GM12873 (cell line): ENCODE measurements at regions not wholly inside any gene's neighbourhood (a gene's known extent, or its start where the extent isn't known, plus 50 kb on each side); places are given as distances from the start of the nearest gene placed in this dataset.

Experiments
- TF ChIP-seq, protein P1 (sequence below): IDR thresholded peaks from 2 replicates; pipeline ENCODE4 v1.5.1; 2012; ENCODE audit warnings: low read depth, mild to moderate bottlenecking, moderate library complexity, low read length, control low read depth; ENCODE audit not compliant: insufficient read depth; ENCODE audit errors: missing control alignments

DNA sequence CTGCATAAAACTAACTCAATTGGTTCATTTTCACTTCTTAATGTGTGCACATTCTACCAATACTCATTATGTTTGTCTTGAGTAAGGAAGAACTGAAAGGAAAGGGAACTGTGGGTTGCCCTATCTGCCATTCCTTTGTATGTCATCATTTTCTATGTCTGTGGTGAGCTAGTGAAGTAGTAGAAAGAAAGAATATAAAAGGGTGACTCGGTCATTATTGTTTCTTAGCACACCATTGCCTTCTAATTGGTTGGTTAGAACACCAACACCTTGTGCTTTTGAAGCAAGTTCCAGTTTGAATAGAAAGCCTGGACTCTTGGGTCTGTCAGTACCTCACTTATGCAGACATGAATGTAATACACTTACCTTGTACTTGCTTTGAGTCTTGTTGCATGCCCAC lies 64.3 kb upstream of the MDFIC start:
- TF ChIP-seq, protein P1, sequence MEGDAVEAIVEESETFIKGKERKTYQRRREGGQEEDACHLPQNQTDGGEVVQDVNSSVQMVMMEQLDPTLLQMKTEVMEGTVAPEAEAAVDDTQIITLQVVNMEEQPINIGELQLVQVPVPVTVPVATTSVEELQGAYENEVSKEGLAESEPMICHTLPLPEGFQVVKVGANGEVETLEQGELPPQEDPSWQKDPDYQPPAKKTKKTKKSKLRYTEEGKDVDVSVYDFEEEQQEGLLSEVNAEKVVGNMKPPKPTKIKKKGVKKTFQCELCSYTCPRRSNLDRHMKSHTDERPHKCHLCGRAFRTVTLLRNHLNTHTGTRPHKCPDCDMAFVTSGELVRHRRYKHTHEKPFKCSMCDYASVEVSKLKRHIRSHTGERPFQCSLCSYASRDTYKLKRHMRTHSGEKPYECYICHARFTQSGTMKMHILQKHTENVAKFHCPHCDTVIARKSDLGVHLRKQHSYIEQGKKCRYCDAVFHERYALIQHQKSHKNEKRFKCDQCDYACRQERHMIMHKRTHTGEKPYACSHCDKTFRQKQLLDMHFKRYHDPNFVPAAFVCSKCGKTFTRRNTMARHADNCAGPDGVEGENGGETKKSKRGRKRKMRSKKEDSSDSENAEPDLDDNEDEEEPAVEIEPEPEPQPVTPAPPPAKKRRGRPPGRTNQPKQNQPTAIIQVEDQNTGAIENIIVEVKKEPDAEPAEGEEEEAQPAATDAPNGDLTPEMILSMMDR = no peak

DNA sequence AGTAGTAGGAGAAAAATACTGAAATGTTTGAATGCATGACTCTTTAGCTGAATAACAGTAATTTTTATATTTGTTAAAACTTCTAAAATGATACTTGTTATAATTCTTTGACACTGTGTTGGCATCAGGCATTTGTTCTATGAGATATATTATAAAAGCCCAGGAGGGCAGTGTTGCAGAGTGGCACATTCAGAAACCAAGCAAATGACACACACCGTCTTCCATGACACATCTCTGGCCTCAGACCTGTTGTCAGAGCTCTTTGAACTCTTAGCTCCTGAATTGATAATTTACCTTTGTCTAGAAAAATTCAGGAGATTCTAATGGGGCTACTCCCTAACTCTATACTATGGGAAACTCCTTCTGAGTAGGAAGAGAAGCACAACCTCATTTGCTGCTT lies 62.4 kb upstream of the MDFIC start:
- TF ChIP-seq, protein P1 = no peak

DNA sequence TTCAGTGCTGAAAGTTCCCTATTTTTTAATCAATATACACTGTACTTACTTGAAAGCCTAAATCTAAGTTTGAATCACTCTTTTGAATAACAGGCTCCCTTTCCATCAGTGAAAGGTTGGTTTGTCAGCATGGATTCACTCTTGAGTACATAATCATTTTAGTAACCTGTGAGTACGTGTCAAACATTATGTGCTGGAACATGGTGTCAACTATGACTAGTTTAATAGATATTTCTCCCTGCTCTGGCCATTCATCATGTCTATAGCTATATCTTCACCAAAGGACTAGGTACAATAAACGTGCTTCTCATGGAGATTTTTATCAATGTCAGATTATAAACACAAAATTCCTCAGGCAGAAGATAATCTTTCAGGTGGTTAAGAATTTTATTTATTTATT lies 61.7 kb upstream of the MDFIC start:
- TF ChIP-seq, protein P1 = no peak

DNA sequence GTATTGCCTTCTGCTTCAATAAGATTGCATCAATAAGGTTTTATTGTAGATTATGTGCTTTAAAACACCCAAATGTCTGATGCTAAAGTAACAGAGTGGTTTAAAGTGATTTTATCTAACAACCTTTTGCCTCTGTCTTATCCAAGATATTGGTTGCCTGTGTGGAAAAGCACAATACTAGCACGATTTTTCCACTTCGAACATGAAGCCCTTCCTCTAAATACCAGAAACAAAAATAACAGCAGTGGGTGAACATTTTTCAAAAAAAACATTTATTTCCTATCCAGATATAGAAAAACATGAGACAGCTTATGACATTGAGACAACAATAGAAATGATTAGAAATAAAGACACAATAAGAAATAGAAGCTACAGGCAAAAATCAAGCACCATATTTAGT lies 59.5 kb upstream of the MDFIC start:
- TF ChIP-seq, protein P1 = no peak

DNA sequence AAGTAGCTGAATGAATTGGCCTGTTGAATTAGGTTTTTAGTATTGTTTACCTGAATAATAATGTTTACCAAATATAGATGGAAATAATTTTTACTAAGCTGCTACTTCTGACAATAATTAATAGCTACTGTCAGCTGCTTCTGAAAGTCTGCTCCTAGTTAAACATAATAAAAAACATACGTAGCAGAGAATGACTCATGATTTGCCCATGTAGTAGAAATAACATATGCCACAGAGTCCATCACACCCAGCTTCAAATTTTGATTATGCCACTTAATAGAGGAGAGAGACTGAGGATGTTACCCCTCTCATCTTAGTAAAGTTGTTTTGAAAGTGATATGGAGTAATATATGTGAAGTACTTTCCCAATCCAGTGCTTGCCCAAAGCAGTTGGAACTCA lies 57.6 kb upstream of the MDFIC start:
- TF ChIP-seq, protein P1 = no peak

DNA sequence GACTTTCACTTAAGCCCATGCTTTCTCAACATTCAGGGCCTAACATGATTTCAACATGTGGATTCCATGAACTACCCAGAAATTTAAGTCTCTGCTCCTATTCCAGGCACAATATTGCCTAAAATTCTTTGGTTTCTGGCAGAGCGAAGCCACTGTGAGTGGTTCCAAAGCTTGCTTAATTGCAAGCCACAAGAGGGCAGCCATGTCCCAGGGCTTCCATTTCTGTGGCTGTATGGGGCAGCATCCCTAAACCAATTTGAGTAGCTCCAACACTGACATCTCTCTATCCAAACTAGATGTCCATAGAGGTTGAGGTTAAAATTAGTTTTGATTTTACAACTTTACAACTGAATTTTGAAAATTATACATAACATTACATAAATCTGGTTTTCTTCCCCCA lies 56.3 kb upstream of the MDFIC start:
- TF ChIP-seq, protein P1 = peak; percentile 85
